CD14-positive monocyte (primary cell): ENCODE measurements at regions not wholly inside any gene's neighbourhood (a gene's known extent, or its start where the extent isn't known, plus 50 kb on each side); places are given as distances from the start of the nearest gene placed in this dataset.

Source experiments
- DNase-seq, 3 donors: peaks; one replicate each; pipeline ENCODE4 v3.0.0-alpha.2; 2011 to 2022
- H2AFZ ChIP-seq: 2 replicates; pipeline ENCODE4 v1.6.0; 2012; ENCODE audit warnings: mild to moderate bottlenecking, low read depth, low read length, inconsistent platforms; ENCODE audit not compliant: insufficient read depth, poor library complexity, severe bottlenecking
- H3K27ac ChIP-seq, 2 donors: 1 replicate in 1 of 2; 2 replicates in 1 of 2; pipeline ENCODE4 v1.5.1; 2012 to 2013; ENCODE audit warnings: low read length in 2 of 2, control low read depth in 1 of 2, inconsistent platforms in 1 of 2, low read depth in 1 of 2, mild to moderate bottlenecking in 1 of 2
- H3K27me3 ChIP-seq, 2 donors: one replicate each; pipeline versions ENCODE4 v1.6.0 to v1.6.1; 2011 to 2013; ENCODE audit warnings: low read length in 2 of 2; ENCODE audit not compliant: control insufficient read depth in 2 of 2, insufficient read depth in 2 of 2
- H3K36me3 ChIP-seq, 2 donors: replicated peaks in 1 of 2; 1 replicate in 1 of 2; 2 replicates in 1 of 2; pipeline versions ENCODE4 v1.5.1 to v1.6.1; 2012 to 2013; ENCODE audit warnings: low read length in 2 of 2, control low read depth in 1 of 2, inconsistent platforms in 1 of 2, mild to moderate bottlenecking in 1 of 2; ENCODE audit not compliant: insufficient read depth in 2 of 2, control insufficient read depth in 1 of 2
- H3K4me1 ChIP-seq, 2 donors: 1 replicate in 1 of 2; 2 replicates in 1 of 2; pipeline versions ENCODE4 v1.5.1 to v1.6.1; 2012 to 2013; ENCODE audit warnings: low read length in 2 of 2, control low read depth in 1 of 2, inconsistent platforms in 1 of 2, mild to moderate bottlenecking in 1 of 2, moderate library complexity in 1 of 2; ENCODE audit not compliant: insufficient read depth in 2 of 2, control insufficient read depth in 1 of 2
- H3K4me2 ChIP-seq: replicated peaks from 2 replicates; pipeline ENCODE3; 2012; ENCODE audit warnings: low read length, moderate library complexity, mild to moderate bottlenecking; ENCODE audit not compliant: poor library complexity, severe bottlenecking; ENCODE audit errors: extremely low read depth
- H3K4me3 ChIP-seq, 3 experiments: fragments of 200-600 bp in 1 of 3; sonication (generic) in 1 of 3; replicated peaks in 1 of 3; 1 replicate in 2 of 3; 2 replicates in 1 of 3; pipeline ENCODE4 v1.5.1; 2011 to 2013; ENCODE audit warnings: low read length in 3 of 3, mild to moderate bottlenecking in 3 of 3, control low read depth in 2 of 3, low read depth in 2 of 3, inconsistent platforms in 1 of 3, moderate library complexity in 1 of 3
- H3K79me2 ChIP-seq: 2 replicates; pipeline ENCODE4 v1.6.0; 2012; ENCODE audit warnings: mild to moderate bottlenecking, control low read depth, inconsistent platforms, low read length, moderate library complexity; ENCODE audit not compliant: insufficient read depth
- H3K9ac ChIP-seq: 2 replicates; pipeline ENCODE4 v1.6.0; 2017; ENCODE audit warnings: low read length, mild to moderate bottlenecking; ENCODE audit not compliant: insufficient read depth, poor library complexity, severe bottlenecking
- H3K9me3 ChIP-seq, 2 donors: replicated peaks in 1 of 2; 1 replicate in 1 of 2; 2 replicates in 1 of 2; pipeline versions ENCODE4 v1.5.1 to v1.6.1; 2012 to 2013; ENCODE audit warnings: low read length in 2 of 2, control low read depth in 1 of 2; ENCODE audit not compliant: control insufficient read depth in 1 of 2, insufficient read depth in 1 of 2
- H4K20me1 ChIP-seq: 2 replicates; pipeline ENCODE4 v1.6.0; 2012; ENCODE audit warnings: mild to moderate bottlenecking, low read length, control low read depth, moderate library complexity; ENCODE audit not compliant: insufficient read depth
- H3K27ac Mint-ChIP-seq, 7 donors: one replicate each; pipeline ENCODE4 v1.8.0; 2020; ENCODE audit warnings: mild to moderate bottlenecking in 7 of 7, mixed read lengths in 7 of 7, moderate library complexity in 6 of 7, inconsistent platforms in 2 of 7
- H3K27me3 Mint-ChIP-seq, 3 donors: one replicate each; pipeline ENCODE4 v1.8.0; 2021 to 2022; ENCODE audit warnings: low read depth in 3 of 3, mild to moderate bottlenecking in 3 of 3, mixed read lengths in 3 of 3, moderate library complexity in 3 of 3, inconsistent platforms in 1 of 3
- H3K36me3 Mint-ChIP-seq, 2 donors: one replicate each; pipeline ENCODE4 v1.8.0; 2020; ENCODE audit warnings: mixed read lengths in 2 of 2, inconsistent platforms in 1 of 2, mild to moderate bottlenecking in 1 of 2
- H3K4me1 Mint-ChIP-seq: one replicate; pipeline ENCODE4 v1.8.0; 2020; ENCODE audit warnings: mild to moderate bottlenecking, mixed read lengths
- H3K4me3 Mint-ChIP-seq, 2 donors: one replicate each; pipeline ENCODE4 v1.8.0; 2020; ENCODE audit warnings: mild to moderate bottlenecking in 2 of 2, mixed read lengths in 2 of 2, moderate library complexity in 1 of 2
- H3K9me3 Mint-ChIP-seq, 7 donors: one replicate each; pipeline ENCODE4 v1.8.0; 2020 to 2022; ENCODE audit warnings: mixed read lengths in 7 of 7, mild to moderate bottlenecking in 6 of 7, moderate library complexity in 6 of 7, inconsistent platforms in 2 of 7
- WGBS: methylation state at CpG from one replicate; pipeline ENCODE4 v1.1.5; 2013; ENCODE audit warnings: missing lambda C conversion rate; ENCODE audit not compliant: insufficient coverage; 5-methylcytosine and 5-hydroxymethylcytosine counted together
- intact Hi-C, 2 donors: fragments of 100-400 bp; cut with micrococcal nuclease; formaldehyde crosslinking; loops; one replicate each; pipeline versions ENCODE4 v1.15.0 to v1.15.1; 2023
- TF ChIP-seq, protein P1 (sequence below): fragments of 200-600 bp; IDR thresholded peaks from one replicate; pipeline ENCODE4 v1.8.0; 2022; ENCODE audit warnings: antibody characterized with exemption, mild to moderate bottlenecking

DNA sequence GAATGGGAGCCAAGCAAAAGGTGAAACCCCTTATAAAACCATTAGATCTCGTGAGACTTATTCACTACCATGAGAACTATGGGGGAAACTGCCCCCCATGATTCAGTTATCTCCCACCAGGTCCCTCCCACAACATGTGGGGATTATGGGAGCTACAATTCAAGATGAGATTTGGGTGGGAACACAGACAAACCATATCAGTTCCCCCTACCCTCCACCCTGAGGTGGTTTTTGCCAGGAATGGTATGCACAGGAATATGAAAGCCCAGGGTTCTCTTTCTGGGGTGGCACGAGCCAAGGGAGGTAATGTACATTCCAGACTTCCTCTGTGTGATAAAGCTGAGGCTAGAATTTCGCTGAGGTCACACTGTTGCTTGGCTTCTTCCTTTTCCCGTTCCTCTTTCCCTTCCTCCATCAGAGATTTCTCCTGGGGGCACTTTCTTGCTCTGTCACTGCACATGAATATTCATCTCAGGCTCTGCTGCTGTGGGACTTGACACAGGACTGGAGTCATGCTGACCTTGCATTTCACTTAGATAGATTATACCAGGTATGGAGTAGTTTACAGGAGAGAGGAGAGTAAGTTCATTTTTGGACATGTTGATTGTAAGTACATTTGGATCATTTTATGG, 347.0 kb upstream of the MTPN start:
- H3K4me1 ChIP-seq, result no peaks in the 10 kb centered on the region
- no peak overlapping the region for H3K27ac ChIP-seq
- peaks cover 13 to 15% of the 10 kb centered on the region in 2 donors for H3K9me3 ChIP-seq
- no peak overlapping the region for H3K4me3 ChIP-seq
- H3K9me3 Mint-ChIP-seq, result peaks cover 0 to 15% (median 10%) of the 10 kb centered on the region in 7 donors
- no peak overlapping the region for H3K4me3 Mint-ChIP-seq
- no peak overlapping the region for H3K9ac ChIP-seq
- H3K4me2 ChIP-seq, result no peak overlapping the region
- H3K36me3 Mint-ChIP-seq, result no peaks in the 10 kb centered on the region
- TF ChIP-seq, protein P1, sequence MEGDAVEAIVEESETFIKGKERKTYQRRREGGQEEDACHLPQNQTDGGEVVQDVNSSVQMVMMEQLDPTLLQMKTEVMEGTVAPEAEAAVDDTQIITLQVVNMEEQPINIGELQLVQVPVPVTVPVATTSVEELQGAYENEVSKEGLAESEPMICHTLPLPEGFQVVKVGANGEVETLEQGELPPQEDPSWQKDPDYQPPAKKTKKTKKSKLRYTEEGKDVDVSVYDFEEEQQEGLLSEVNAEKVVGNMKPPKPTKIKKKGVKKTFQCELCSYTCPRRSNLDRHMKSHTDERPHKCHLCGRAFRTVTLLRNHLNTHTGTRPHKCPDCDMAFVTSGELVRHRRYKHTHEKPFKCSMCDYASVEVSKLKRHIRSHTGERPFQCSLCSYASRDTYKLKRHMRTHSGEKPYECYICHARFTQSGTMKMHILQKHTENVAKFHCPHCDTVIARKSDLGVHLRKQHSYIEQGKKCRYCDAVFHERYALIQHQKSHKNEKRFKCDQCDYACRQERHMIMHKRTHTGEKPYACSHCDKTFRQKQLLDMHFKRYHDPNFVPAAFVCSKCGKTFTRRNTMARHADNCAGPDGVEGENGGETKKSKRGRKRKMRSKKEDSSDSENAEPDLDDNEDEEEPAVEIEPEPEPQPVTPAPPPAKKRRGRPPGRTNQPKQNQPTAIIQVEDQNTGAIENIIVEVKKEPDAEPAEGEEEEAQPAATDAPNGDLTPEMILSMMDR, result no peak
- no peaks in the 10 kb centered on the region for H3K79me2 ChIP-seq
- no peaks in the 10 kb centered on the region for H3K27me3 ChIP-seq
- no peaks in the 10 kb centered on the region for H3K4me1 Mint-ChIP-seq
- intact Hi-C loops, result no loop called here
- H4K20me1 ChIP-seq, result no peaks in the 10 kb centered on the region
- H3K27me3 Mint-ChIP-seq, result peaks cover 0 to 2% (median 0%) of the 10 kb centered on the region in 3 donors
- H2AFZ ChIP-seq, result no peak overlapping the region
- no peaks in the 10 kb centered on the region for H3K36me3 ChIP-seq
- DNase-seq, result no peak
- WGBS, result 0% methylated on average over 2 of the region's 4 CpGs
- no peak overlapping the region for H3K27ac Mint-ChIP-seq

DNA sequence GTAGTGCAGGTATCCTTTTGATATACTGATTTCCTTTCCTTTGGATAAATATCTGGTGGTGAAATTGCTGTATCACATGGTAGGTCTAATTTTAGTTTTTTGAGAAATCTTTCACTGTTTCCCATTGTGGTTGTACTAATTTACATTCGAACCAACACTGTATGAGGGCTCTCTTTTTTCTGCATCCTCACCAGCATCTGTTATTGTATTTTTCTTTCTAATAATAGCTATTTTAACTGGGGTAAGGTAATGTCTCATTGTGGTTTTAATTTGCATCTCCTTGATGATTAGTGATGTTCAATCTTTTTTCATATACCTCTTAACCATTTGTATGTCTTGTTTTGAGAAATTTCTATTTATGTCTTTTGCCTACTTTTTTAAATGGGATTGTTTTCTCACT, 335.4 kb upstream of the MTPN start:
- no peak for DNase-seq
- peaks cover 0 to 10% of the 10 kb centered on the region in 2 donors for H3K9me3 ChIP-seq
- no peaks in the 10 kb centered on the region for H3K27me3 ChIP-seq
- Mint-ChIP-seq H3K4me1 (no peaks in the 10 kb centered on the region), H3K27me3 (no peaks in the 10 kb centered on the region), H3K4me3 (no peak overlapping the region), H3K36me3 (no peaks in the 10 kb centered on the region), H3K9me3 (peaks cover 0 to 18% (median 8%) of the 10 kb centered on the region in 7 donors), H3K27ac (no peak overlapping the region)
- no peak overlapping the region for H2AFZ ChIP-seq
- TF ChIP-seq, protein P1, result no peak
- H3K4me3 ChIP-seq, result no peak overlapping the region
- no CpG with 5 or more reads among the region's 1 CpG for WGBS
- H3K4me1 ChIP-seq, result no peaks in the 10 kb centered on the region
- intact Hi-C loops, result no loop called here
- no peaks in the 10 kb centered on the region for H3K79me2 ChIP-seq
- no peak overlapping the region for H3K4me2 ChIP-seq
- no peak overlapping the region for H3K27ac ChIP-seq
- H3K36me3 ChIP-seq, result no peaks in the 10 kb centered on the region
- no peak overlapping the region for H3K9ac ChIP-seq
- H4K20me1 ChIP-seq, result no peaks in the 10 kb centered on the region
